SK-N-SH (cell line): ENCODE measurements at regions not wholly inside any gene's neighbourhood (a gene's known extent, or its start where the extent isn't known, plus 50 kb on each side); places are given as distances from the start of the nearest gene placed in this dataset.

Experiments used
- CTCF ChIA-PET: fragments of 300-600, 350-600 bp; formaldehyde crosslinking; extraction: SDS; loops from one replicate; lab custom pipeline; 2021; lab: Yijun Ruan, JAX
- POLR2A ChIA-PET: fragments of 350-600 bp; sonication (Branson Sonifier 250); formaldehyde crosslinking; extraction: SDS; loops from one replicate; lab custom pipeline; 2020; ENCODE audit warnings: antibody characterized with exemption, inconsistent platforms; lab: Yijun Ruan, JAX
- DNase-seq: peaks from one replicate; pipeline ENCODE4 v3.0.0; 2012
- H2AFZ ChIP-seq: fragments of 200-600 bp; sonication (generic); 2 replicates; pipeline ENCODE4 v1.8.1; 2016; ENCODE audit warnings: antibody characterized with exemption, mild to moderate bottlenecking, low read depth
- H3F3A ChIP-seq: fragments of 200-600 bp; sonication (generic); replicated peaks from 2 replicates; pipeline ENCODE3; 2016; ENCODE audit warnings: antibody characterized with exemption, mild to moderate bottlenecking; ENCODE audit not compliant: insufficient read depth
- H3K27ac ChIP-seq, 2 experiments: fragments of 200-500 bp in 1 of 2; fragments of 200-600 bp in 1 of 2; sonication (Bioruptor generic) in 1 of 2; sonication (generic), shearing (Covaris generic) in 1 of 2; 2 replicates each; pipeline versions ENCODE4 v1.5.1 to v1.6.1; 2014 to 2016; ENCODE audit warnings: low read depth in 2 of 2, inconsistent platforms in 1 of 2, low read length in 1 of 2, mild to moderate bottlenecking in 1 of 2, mixed read lengths in 1 of 2
- H3K27me3 ChIP-seq: fragments of 200-600 bp; sonication (generic), shearing (Covaris generic); 2 replicates; pipeline ENCODE4 v1.6.1; 2016; ENCODE audit warnings: mixed run types; ENCODE audit not compliant: insufficient read depth
- H3K36me3 ChIP-seq, 2 experiments: fragments of 200-500 bp in 1 of 2; fragments of 200-600 bp in 1 of 2; sonication (Bioruptor generic) in 1 of 2; sonication (generic) in 1 of 2; replicated peaks in 1 of 2; 2 replicates each; pipeline versions ENCODE3 to v1.5.1; 2014 to 2016; ENCODE audit warnings: low read length in 1 of 2, mild to moderate bottlenecking in 1 of 2; ENCODE audit not compliant: insufficient read depth in 2 of 2, control insufficient read depth in 1 of 2
- H3K4me1 ChIP-seq, 2 experiments: fragments of 200-500 bp in 1 of 2; fragments of 200-600 bp in 1 of 2; sonication (Bioruptor generic) in 1 of 2; sonication (generic), shearing (Covaris generic) in 1 of 2; 2 replicates each; pipeline versions ENCODE4 v1.5.1 to v1.6.1; 2014 to 2016; ENCODE audit warnings: low read depth in 1 of 2, low read length in 1 of 2, mixed run types in 1 of 2; ENCODE audit not compliant: insufficient read depth in 2 of 2, control insufficient read depth in 1 of 2
- H3K4me2 ChIP-seq: fragments of 200-600 bp; sonication (generic), shearing (Covaris generic); 2 replicates; pipeline ENCODE4 v1.6.1; 2017; ENCODE audit warnings: mixed run types
- H3K4me3 ChIP-seq, 2 experiments: fragments of 200-500 bp in 1 of 2; fragments of 200-600 bp in 1 of 2; sonication (Bioruptor generic) in 1 of 2; sonication (generic), shearing (Covaris generic) in 1 of 2; 2 replicates each; pipeline versions ENCODE4 v1.5.1 to v1.8.1; 2014 to 2016; ENCODE audit warnings: low read depth in 2 of 2, inconsistent platforms in 1 of 2, low read length in 1 of 2, mild to moderate bottlenecking in 1 of 2, mixed read lengths in 1 of 2, moderate library complexity in 1 of 2
- H3K79me2 ChIP-seq: fragments of 200-600 bp; sonication (generic); 2 replicates; pipeline ENCODE4 v1.8.1; 2017; ENCODE audit warnings: mild to moderate bottlenecking; ENCODE audit not compliant: insufficient read depth
- H3K9ac ChIP-seq: fragments of 200-600 bp; sonication (generic); 2 replicates; pipeline ENCODE4 v1.6.1; 2017; ENCODE audit warnings: mixed run types
- H3K9me2 ChIP-seq: fragments of 200-600 bp; sonication (generic); 2 replicates; pipeline ENCODE4 v1.6.1; 2017; ENCODE audit warnings: mixed run types
- H3K9me3 ChIP-seq: fragments of 200-600 bp; sonication (generic); 2 replicates; pipeline ENCODE4 v1.6.1; 2017; ENCODE audit warnings: mixed run types, mild to moderate bottlenecking, moderate library complexity
- H4K20me1 ChIP-seq: fragments of 200-600 bp; sonication (generic); 2 replicates; pipeline ENCODE4 v1.6.1; 2017; ENCODE audit warnings: mild to moderate bottlenecking, mixed run types; ENCODE audit not compliant: insufficient read depth
- EP300 ChIP-seq, 2 experiments: IDR thresholded peaks; 2 replicates each; pipeline versions ENCODE4 v1.4.0 to v1.6.1; 2012; ENCODE audit warnings: borderline replicate concordance in 1 of 2, low read depth in 1 of 2, low read length in 1 of 2
- EZH2phosphoT487 ChIP-seq: fragments of 200-600 bp; sonication (generic); IDR thresholded peaks from 2 replicates; pipeline ENCODE4 v1.6.1; 2017; ENCODE audit warnings: low read depth, mixed run types, mild to moderate bottlenecking, antibody characterized with exemption, moderate library complexity, borderline replicate concordance
- JUND ChIP-seq: IDR thresholded peaks from 2 replicates; pipeline ENCODE4 v1.4.0; 2012
- WGBS: methylation state at CpG from one replicate; pipeline ENCODE4 v1.1.6; 2017; ENCODE audit warnings: low lambda C conversion rate; 5-methylcytosine and 5-hydroxymethylcytosine counted together
- TF ChIP-seq, protein P1 (sequence below): IDR thresholded peaks from 2 replicates; pipeline ENCODE4; 2012
- TF ChIP-seq, protein P2 (sequence below): IDR thresholded peaks from 2 replicates; pipeline ENCODE4 v1.6.1; 2012; ENCODE audit warnings: mild to moderate bottlenecking, low read depth, low read length, moderate library complexity
- TF ChIP-seq, protein P3 (sequence below): IDR thresholded peaks from 2 replicates; pipeline ENCODE4 v1.4.0; 2012; ENCODE audit warnings: low read depth, borderline replicate concordance

DNA sequence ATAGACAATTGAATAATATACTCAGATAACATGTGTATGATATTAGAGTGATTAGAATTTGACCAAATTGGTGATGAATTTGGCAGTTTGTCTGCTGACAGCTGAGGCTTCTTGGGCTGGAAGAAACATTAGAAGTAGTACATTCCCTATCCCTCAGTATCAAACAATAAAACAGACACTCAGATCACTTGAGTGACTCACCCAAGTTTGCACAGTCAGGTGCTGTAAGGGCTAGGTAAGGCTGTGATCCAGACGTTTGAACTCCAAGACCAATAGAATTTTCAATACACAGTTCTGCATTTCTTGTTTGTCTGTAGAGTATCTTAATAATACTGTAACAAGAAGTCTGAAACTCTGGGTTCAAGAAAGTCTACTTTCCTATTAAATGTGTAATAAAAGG is 223.5 kb downstream of the POSTN start:
- Histone ChIP-seq H3F3A (no peaks in the 10 kb centered on the region), H4K20me1 (no peaks in the 10 kb centered on the region), H3K4me2 (no peak overlapping the region), H3K9ac (no peak overlapping the region), H3K36me3 (no peaks in the 10 kb centered on the region), H2AFZ (no peak overlapping the region), H3K9me3 (no peaks in the 10 kb centered on the region), H3K27ac (no peak overlapping the region), H3K27me3 (no peaks in the 10 kb centered on the region), H3K4me1 (no peaks in the 10 kb centered on the region), H3K9me2 (no peaks in the 10 kb centered on the region; the same call in 1 of the 2 replicates), H3K79me2 (no peaks in the 10 kb centered on the region), H3K4me3 (no peak overlapping the region)
- 5% methylated on average over 1 of the region's 1 CpG for WGBS
- DNase-seq = no peak
- CTCF ChIA-PET = interaction anchor here (0.5 kb wide), 1 partner anchor 564 kb away, joined by 3 read pairs; no protein-coding TSS in a partner anchor
- TF ChIP-seq JUND = no peak
- no peak for TF ChIP-seq EP300 (IDR thresholded peaks at IDR 0.05; ENCODE audit: borderline replicate concordance in 1 of 2, low read depth in 1 of 2, low read length in 1 of 2)
- POLR2A ChIA-PET = no interaction called here

DNA sequence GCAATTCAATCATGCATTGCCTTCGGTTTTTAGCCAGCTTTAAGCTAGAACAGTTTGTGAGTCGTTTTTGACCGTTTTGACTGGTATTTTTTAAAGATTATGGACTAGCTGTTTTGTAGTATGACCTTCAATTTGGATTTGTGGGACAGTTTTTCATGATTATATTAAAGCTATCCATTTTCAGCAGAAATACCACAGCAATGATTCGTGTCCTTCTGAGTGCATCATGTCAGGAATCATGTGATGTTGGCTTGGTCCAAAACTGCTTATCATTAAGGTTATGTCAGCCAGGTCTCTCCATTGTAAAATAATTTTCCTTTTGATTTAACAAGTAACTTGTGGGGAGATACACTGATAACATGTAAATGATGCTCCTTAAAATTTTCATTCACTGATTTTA is 229.0 kb downstream of the POSTN start:
- no peak overlapping the region for H3K9ac ChIP-seq
- TF ChIP-seq, protein P1, sequence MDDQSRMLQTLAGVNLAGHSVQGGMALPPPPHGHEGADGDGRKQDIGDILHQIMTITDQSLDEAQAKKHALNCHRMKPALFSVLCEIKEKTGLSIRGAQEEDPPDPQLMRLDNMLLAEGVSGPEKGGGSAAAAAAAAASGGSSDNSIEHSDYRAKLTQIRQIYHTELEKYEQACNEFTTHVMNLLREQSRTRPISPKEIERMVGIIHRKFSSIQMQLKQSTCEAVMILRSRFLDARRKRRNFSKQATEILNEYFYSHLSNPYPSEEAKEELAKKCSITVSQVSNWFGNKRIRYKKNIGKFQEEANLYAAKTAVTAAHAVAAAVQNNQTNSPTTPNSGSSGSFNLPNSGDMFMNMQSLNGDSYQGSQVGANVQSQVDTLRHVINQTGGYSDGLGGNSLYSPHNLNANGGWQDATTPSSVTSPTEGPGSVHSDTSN = peak; percentile 51
- no peak for TF ChIP-seq EZH2phosphoT487
- TF ChIP-seq, protein P2, sequence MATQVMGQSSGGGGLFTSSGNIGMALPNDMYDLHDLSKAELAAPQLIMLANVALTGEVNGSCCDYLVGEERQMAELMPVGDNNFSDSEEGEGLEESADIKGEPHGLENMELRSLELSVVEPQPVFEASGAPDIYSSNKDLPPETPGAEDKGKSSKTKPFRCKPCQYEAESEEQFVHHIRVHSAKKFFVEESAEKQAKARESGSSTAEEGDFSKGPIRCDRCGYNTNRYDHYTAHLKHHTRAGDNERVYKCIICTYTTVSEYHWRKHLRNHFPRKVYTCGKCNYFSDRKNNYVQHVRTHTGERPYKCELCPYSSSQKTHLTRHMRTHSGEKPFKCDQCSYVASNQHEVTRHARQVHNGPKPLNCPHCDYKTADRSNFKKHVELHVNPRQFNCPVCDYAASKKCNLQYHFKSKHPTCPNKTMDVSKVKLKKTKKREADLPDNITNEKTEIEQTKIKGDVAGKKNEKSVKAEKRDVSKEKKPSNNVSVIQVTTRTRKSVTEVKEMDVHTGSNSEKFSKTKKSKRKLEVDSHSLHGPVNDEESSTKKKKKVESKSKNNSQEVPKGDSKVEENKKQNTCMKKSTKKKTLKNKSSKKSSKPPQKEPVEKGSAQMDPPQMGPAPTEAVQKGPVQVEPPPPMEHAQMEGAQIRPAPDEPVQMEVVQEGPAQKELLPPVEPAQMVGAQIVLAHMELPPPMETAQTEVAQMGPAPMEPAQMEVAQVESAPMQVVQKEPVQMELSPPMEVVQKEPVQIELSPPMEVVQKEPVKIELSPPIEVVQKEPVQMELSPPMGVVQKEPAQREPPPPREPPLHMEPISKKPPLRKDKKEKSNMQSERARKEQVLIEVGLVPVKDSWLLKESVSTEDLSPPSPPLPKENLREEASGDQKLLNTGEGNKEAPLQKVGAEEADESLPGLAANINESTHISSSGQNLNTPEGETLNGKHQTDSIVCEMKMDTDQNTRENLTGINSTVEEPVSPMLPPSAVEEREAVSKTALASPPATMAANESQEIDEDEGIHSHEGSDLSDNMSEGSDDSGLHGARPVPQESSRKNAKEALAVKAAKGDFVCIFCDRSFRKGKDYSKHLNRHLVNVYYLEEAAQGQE = no peak
- TF ChIP-seq, protein P3, sequence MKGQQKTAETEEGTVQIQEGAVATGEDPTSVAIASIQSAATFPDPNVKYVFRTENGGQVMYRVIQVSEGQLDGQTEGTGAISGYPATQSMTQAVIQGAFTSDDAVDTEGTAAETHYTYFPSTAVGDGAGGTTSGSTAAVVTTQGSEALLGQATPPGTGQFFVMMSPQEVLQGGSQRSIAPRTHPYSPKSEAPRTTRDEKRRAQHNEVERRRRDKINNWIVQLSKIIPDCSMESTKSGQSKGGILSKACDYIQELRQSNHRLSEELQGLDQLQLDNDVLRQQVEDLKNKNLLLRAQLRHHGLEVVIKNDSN = peak; percentile 50; the same call in 1 of the 2 replicates
- peaks cover 3% of the 10 kb centered on the region for H3F3A ChIP-seq
- H3K4me3 ChIP-seq = no peak overlapping the region
- no peaks in the 10 kb centered on the region; the same call in 1 of the 2 replicates for H3K9me2 ChIP-seq
- H2AFZ ChIP-seq = peak overlapping the region; percentile 54
- POLR2A ChIA-PET = no interaction called here
- H3K79me2 ChIP-seq = no peaks in the 10 kb centered on the region
- CTCF ChIA-PET = no interaction called here
- H3K36me3 ChIP-seq = no peaks in the 10 kb centered on the region
- H3K27me3 ChIP-seq = no peaks in the 10 kb centered on the region
- no peaks in the 10 kb centered on the region for H4K20me1 ChIP-seq
- no peak overlapping the region for H3K4me2 ChIP-seq
- 2% methylated on average over 4 of the region's 4 CpGs for WGBS
- peak overlapping the region in 1 of 2 experiments; percentile 48; a peak in 2 of 4 replicates for H3K27ac ChIP-seq
- no peaks in the 10 kb centered on the region; a peak in 1 of 4 replicates for H3K4me1 ChIP-seq
- H3K9me3 ChIP-seq = no peaks in the 10 kb centered on the region
- DNase-seq = no peak
